SU-DHL-6 (cell line): ENCODE measurements at regions not wholly inside any gene's neighbourhood (a gene's known extent, or its start where the extent isn't known, plus 50 kb on each side); places are given as distances from the start of the nearest gene placed in this dataset.

Experiments
- H2AFZ ChIP-seq: fragments of 200-600 bp; sonication (generic); 2 replicates; pipeline ENCODE4 v1.6.1; 2014; ENCODE audit warnings: low read depth, mild to moderate bottlenecking, moderate library complexity, mixed read lengths, antibody characterized with exemption, low read length; ENCODE audit not compliant: severe bottlenecking
- H3F3A ChIP-seq: fragments of 200-600 bp; shearing (Covaris generic); 2 replicates; pipeline ENCODE4 v1.6.0; 2016; ENCODE audit warnings: antibody characterized with exemption, mild to moderate bottlenecking; ENCODE audit not compliant: insufficient read depth
- H3K27ac ChIP-seq: fragments of 200-600 bp; sonication (generic); 2 replicates; pipeline ENCODE4 v1.5.1; 2016; ENCODE audit warnings: low read depth, mild to moderate bottlenecking, low read length, moderate library complexity, mixed read lengths
- H3K27me3 ChIP-seq: fragments of 200-600 bp; sonication (generic), shearing (Covaris generic); 2 replicates; pipeline ENCODE4 v1.6.0; 2014; ENCODE audit warnings: mild to moderate bottlenecking, low read length
- H3K36me3 ChIP-seq: fragments of 200-600 bp; sonication (generic); 2 replicates; pipeline ENCODE4 v1.6.1; 2014; ENCODE audit warnings: mild to moderate bottlenecking, low read length, mixed read lengths
- H3K4me2 ChIP-seq: fragments of 300-600, 200-600 bp; shearing (Covaris generic), sonication (generic); 2 replicates; pipeline ENCODE4 v1.6.0; 2014; ENCODE audit warnings: low read length, low read depth, mild to moderate bottlenecking; ENCODE audit not compliant: poor library complexity, severe bottlenecking
- H3K4me3 ChIP-seq: fragments of 200-600 bp; sonication (generic); 2 replicates; pipeline ENCODE4 v1.5.1; 2014; ENCODE audit warnings: antibody characterized with exemption, low read length, mild to moderate bottlenecking, mixed read lengths; ENCODE audit not compliant: insufficient read depth, poor library complexity, severe bottlenecking
- H3K79me2 ChIP-seq: fragments of 200-600 bp; sonication (generic); 2 replicates; pipeline ENCODE4 v1.6.1; 2014; ENCODE audit warnings: mild to moderate bottlenecking, low read length, moderate library complexity; ENCODE audit not compliant: insufficient read depth
- H3K9ac ChIP-seq: fragments of 200-600 bp; sonication (generic); 2 replicates; pipeline ENCODE4 v1.7.0; 2014; ENCODE audit warnings: mild to moderate bottlenecking, low read length
- H3K9me2 ChIP-seq: fragments of 200-600 bp; sonication (generic); replicated peaks from 2 replicates; pipeline ENCODE4 v1.6.1; 2014; ENCODE audit warnings: low read length; ENCODE audit not compliant: insufficient read depth
- H3K9me3 ChIP-seq: fragments of 200-600 bp; sonication (generic); 2 replicates; pipeline ENCODE4 v1.6.1; 2014; ENCODE audit warnings: low read length, mixed read lengths; ENCODE audit not compliant: insufficient read depth
- H4K20me1 ChIP-seq: fragments of 200-600 bp; sonication (generic); 2 replicates; pipeline ENCODE4 v1.6.1; 2014; ENCODE audit warnings: low read depth, mild to moderate bottlenecking, antibody characterized with exemption, low read length, moderate library complexity, mixed read lengths
- EZH2phosphoT487 ChIP-seq: fragments of 200-600 bp; sonication (generic), shearing (Covaris generic); conservative IDR thresholded peaks from 2 replicates; pipeline ENCODE4 v1.6.1; 2018; ENCODE audit warnings: mild to moderate bottlenecking, antibody characterized with exemption, low read length, moderate library complexity, mixed read lengths
- TF ChIP-seq, protein P1 (sequence below): fragments of 200-600 bp; sonication (generic); IDR thresholded peaks from one replicate; pipeline ENCODE4 v1.5.1; 2017; ENCODE audit warnings: antibody characterized with exemption, mild to moderate bottlenecking, low read length, moderate library complexity; ENCODE audit not compliant: insufficient read depth, poor library complexity, severe bottlenecking

DNA sequence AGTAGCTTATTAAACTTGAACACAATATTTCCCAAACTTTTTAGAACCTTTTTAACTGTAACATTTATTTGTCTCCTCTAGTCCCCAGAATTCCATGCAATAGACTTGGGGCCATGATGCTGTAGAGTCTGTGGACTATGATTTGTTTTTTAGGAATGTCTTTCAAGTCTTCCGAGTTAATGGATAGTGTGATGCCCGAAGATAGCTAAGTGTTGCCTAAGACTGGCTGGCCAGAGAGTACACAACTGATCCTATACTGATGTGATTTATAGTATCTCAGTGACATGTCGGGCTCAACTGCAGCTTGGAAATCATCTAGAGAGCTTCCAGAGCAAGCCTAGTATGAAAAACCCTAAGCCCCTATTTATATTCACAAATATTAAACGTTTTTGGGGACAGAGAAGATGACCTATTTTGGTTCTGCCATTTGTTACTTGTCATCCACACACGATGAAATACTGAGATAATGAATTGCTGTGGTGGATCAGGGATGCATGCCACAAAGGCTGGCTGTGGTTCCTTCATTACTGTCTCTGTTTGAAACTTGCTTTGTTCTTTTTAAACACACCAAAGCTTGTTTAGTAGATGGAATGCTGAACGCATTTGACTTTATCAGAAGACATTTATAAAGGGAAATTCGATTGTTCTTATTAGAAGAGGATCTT, 507.4 kb downstream of the TAFA4 start:
- Histone ChIP-seq H4K20me1 (no peaks in the 10 kb centered on the region), H3F3A (no peaks in the 10 kb centered on the region), H3K36me3 (no peaks in the 10 kb centered on the region), H3K27me3 (no peaks in the 10 kb centered on the region), H3K9ac (no peak overlapping the region), H3K4me3 (no peak overlapping the region), H3K79me2 (no peaks in the 10 kb centered on the region), H2AFZ (no peak overlapping the region), H3K4me2 (no peak overlapping the region), H3K9me2 (no peaks in the 10 kb centered on the region), H3K27ac (no peak overlapping the region), H3K9me3 (no peaks in the 10 kb centered on the region)
- TF ChIP-seq, protein P1, sequence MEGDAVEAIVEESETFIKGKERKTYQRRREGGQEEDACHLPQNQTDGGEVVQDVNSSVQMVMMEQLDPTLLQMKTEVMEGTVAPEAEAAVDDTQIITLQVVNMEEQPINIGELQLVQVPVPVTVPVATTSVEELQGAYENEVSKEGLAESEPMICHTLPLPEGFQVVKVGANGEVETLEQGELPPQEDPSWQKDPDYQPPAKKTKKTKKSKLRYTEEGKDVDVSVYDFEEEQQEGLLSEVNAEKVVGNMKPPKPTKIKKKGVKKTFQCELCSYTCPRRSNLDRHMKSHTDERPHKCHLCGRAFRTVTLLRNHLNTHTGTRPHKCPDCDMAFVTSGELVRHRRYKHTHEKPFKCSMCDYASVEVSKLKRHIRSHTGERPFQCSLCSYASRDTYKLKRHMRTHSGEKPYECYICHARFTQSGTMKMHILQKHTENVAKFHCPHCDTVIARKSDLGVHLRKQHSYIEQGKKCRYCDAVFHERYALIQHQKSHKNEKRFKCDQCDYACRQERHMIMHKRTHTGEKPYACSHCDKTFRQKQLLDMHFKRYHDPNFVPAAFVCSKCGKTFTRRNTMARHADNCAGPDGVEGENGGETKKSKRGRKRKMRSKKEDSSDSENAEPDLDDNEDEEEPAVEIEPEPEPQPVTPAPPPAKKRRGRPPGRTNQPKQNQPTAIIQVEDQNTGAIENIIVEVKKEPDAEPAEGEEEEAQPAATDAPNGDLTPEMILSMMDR, result no peak
- no peak for TF ChIP-seq EZH2phosphoT487

DNA sequence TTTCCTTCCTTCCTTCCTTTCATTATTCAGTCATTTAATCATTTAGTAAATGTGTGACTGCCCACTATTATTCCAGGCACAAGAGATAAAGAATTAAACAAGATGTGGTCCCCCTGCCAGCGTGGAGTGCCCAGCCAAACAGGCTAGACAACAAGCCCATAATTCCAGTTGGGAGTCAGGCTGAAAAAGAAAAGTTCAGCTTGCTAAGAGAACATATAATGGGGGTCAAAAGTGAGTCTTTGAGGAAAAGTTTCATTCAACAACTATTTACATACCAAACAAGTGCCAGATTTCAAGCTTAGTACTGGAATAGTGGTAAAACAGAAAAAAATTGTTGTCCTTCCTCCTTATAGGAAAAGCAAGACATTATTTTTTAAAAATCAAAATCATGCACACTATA, 523.7 kb downstream of the TAFA4 start:
- no peak for TF ChIP-seq EZH2phosphoT487
- TF ChIP-seq, protein P1, result no peak
- no peaks in the 10 kb centered on the region for H4K20me1 ChIP-seq
- no peak overlapping the region for H3K27ac ChIP-seq
- H2AFZ ChIP-seq, result no peak overlapping the region
- no peaks in the 10 kb centered on the region for H3F3A ChIP-seq
- no peaks in the 10 kb centered on the region for H3K9me2 ChIP-seq
- H3K27me3 ChIP-seq, result no peaks in the 10 kb centered on the region
- H3K36me3 ChIP-seq, result no peaks in the 10 kb centered on the region
- no peaks in the 10 kb centered on the region for H3K79me2 ChIP-seq
- H3K9me3 ChIP-seq, result no peaks in the 10 kb centered on the region
- no peak overlapping the region for H3K4me2 ChIP-seq
- no peak overlapping the region for H3K4me3 ChIP-seq
- H3K9ac ChIP-seq, result no peak overlapping the region

DNA sequence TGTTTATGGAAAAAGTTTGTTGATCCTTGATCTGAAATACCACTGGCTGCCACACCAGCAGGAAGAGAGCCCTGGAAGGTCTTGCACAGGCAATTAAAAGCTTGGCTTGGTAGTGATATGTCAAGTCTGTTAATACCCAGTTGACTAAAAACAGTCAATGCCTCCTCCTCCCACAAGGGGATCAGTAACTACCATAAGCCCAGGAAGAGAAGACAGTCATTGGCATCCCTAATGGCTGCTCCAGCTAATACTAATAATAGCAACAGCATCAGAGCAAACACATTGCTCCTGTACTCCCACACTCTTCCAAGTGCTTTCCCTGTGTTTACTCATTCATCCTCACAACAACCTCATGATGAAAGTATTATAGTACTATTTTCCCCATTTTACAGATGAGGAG, 528.6 kb downstream of the TAFA4 start:
- Histone ChIP-seq H3K79me2 (no peaks in the 10 kb centered on the region), H3K27me3 (no peaks in the 10 kb centered on the region), H3K9ac (no peak overlapping the region), H3K4me2 (no peak overlapping the region), H4K20me1 (no peaks in the 10 kb centered on the region), H3K9me2 (no peaks in the 10 kb centered on the region), H3K36me3 (no peaks in the 10 kb centered on the region), H3K27ac (no peak overlapping the region), H3F3A (no peaks in the 10 kb centered on the region), H3K4me3 (no peak overlapping the region), H2AFZ (no peak overlapping the region), H3K9me3 (no peaks in the 10 kb centered on the region)
- no peak for TF ChIP-seq EZH2phosphoT487
- TF ChIP-seq, protein P1, result no peak
